ENCODE measurements at regions not wholly inside any gene's neighbourhood (a gene's known extent, or its start where the extent isn't known, plus 50 kb on each side); places are given as distances from the start of the nearest gene placed in this dataset.

- no peak for TF ChIP-seq ZBTB33 (IDR thresholded peaks at IDR 0.05)
Observed at GRCh38 chr5:83418356-83419321, 52.9 kb upstream of the VCAN start (continued).
